ENCODE measurements at regions not wholly inside any gene's neighbourhood (a gene's known extent, or its start where the extent isn't known, plus 50 kb on each side); places are given as distances from the start of the nearest gene placed in this dataset.

DNA sequence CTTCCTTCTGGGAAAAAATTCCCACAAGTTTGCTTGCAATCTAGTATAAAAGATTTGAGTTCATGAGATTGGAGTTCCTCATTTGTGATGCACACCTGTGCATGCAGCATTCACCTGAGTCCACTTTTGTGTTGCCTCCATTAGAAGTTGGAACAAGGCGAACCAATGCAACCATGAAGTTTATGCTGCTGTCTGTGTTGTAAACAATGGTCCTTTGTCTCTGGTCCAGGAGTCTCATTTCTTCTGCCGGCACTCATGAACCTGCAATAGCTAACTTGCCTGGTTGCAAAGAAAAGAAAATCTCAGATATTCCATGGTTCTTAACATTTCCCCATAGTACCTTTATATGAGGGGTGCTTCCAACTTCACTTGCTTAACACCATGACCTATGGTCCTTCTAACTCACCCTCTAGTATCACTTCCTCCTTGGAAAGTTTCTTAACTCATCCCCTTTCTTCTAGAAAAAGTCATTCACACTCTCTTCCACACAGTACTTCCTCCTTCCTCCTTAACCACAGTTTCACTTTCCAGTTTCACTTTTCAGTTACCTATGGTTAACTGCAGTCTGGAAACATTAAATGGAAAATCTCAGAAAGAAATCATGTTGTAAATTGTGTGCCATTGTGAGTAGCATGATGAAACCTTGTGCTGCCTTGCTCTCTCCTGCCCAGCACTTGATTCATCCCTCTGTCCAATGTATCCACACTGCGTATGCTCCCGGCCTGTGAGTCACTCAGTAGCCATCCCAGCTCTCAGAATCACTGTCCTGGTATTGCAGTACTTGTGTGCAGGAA, 128.8 kb upstream of the TRIB2 start:
- no peak for DNase-seq (ENCODE audit: low read depth in 2 of 2)

DNA sequence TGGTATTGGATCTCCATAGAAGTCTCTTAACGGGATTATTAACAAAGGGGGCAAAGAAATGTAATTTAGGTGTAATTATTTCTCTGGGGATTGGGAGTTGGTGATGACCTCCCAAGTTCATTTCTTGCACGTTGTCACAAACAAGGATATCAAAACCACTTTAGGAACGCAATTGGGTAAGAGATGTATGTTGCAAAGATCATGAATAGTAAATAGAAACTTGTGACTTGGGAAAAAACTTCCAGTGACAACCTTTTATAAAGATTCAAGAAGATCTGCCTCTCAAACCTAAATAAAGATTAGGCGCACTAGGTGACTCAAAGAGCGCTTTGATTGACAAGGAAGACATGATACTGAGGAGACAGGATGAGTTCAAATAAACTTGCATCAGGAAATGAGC, 127.8 kb upstream of the TRIB2 start:
- DNase-seq (ENCODE audit: low read depth in 2 of 2), result no peak

GRCh38 chr2:12589802-12590320, 126.9 kb upstream of the TRIB2 start:
- no peak for DNase-seq (ENCODE audit: low read depth in 2 of 2)

- DNase-seq (ENCODE audit: low read depth in 2 of 2), result no peak
These were observed 124.4 kb upstream of the TRIB2 start for GRCh38 chr2:12592296-12592695.

DNA sequence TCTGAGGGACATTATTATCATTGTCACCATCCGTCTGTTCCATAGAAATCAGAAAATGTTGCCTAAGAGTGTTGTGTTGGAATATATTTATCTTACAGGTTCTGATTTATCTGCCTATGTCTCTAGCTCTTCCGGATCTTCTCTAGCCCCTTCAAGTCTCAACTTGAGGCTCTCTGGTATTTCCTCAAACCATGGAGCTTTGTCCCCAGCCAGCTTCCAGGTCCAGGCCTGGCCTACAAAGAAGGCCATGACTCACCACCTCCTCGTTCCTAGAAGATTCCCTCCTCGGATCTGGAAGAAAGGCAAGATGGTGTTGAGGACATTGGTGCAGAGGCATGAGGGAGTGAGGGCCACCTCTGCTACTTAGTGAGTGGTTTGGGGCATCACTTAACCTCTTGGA, 122.1 kb upstream of the TRIB2 start:
- no peak for DNase-seq (ENCODE audit: low read depth in 2 of 2)

- no peak for DNase-seq (ENCODE audit: low read depth in 2 of 2)
These were observed 120.0 kb upstream of the TRIB2 start for GRCh38 chr2:12596771-12597170.

DNA sequence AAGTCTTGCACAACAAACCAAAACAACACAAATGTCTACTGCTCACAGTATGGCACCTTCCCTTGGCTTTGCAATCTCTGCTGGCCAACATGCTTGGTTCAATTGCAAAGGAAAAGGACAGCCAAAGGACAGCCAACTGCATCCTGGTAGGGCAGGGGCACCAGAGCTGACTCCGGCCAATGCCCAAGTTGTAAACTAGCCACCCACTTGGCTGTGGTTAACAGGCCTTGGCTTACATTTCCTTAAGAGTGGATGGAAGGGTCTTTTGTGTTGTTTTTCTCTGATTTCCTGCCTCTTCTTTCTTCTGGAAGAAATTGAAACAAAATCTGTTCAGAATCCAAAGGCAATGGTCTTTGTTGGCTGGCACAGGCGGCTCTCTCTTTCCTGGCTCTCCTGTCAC, 119.1 kb upstream of the TRIB2 start:
- DNase-seq (ENCODE audit: low read depth in 2 of 2), result no peak

DNA sequence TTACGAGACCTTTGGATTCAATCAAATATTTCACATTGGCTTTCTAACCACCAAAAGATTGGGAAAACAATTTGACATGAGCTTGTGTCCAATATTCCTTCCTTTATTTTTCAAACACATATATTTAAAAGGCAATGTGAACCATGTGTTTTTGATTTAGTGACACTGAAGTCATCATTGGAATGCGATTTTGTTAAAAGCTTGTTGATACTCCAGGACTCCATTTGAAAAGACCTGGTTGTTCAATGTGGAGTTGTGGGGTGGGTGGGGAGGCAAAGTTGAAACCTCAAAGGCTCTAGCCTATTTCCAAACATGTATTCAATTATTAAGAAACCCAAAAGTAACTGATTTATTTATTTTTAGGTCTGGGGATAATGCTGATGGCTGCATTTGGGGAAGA, 114.1 kb upstream of the TRIB2 start:
- no peak for DNase-seq (ENCODE audit: low read depth in 2 of 2)

GRCh38 chr2:12603781-12604295, 112.9 kb upstream of the TRIB2 start:
- no peak for DNase-seq (ENCODE audit: low read depth in 2 of 2)

DNA sequence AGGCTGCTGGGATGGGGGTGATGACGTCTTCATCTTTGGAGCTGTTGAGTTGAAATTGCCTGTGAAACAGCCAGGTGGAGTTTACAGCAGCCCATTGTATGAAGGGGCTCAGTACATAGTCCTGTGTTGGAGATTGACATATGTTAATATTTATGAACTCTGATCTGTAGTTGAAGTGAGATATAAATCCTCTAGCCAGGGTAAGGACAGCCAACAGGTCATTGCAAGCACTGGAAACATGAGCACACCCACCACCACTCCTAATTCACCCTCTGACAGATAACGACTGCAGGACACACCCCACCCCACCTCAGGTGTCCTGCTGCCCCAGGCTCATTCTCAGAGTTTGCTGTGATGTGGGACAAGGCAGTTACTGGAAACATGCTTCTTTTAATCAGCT, 112.4 kb upstream of the TRIB2 start:
- DNase-seq (ENCODE audit: low read depth in 2 of 2), result no peak

DNA sequence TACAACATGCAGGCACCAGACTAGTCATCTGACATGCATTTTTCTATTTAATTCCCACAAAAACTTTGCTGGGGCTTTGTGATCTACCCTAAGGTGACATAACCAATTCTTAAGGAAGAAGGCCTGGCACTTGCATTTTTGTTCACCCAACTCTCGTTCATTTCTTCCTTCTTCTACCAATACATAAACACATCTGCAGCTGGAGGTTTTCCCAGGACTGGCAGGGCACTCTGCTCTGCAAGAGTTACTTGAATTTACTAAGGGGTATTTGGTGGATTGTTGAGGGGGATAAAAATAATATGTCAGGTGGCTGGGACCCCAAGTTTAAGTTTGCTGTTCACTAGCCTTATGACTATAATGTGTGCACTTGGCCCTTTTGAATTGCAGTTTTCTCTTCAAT, 111.4 kb upstream of the TRIB2 start:
- no peak for DNase-seq (ENCODE audit: low read depth in 2 of 2)

GRCh38 chr2:12605936-12606335, 110.8 kb upstream of the TRIB2 start:
- DNase-seq (ENCODE audit: low read depth in 2 of 2), result no peak

- no peak for DNase-seq (ENCODE audit: low read depth in 2 of 2)
These were observed 110.2 kb upstream of the TRIB2 start for GRCh38 chr2:12606472-12607000.

DNA sequence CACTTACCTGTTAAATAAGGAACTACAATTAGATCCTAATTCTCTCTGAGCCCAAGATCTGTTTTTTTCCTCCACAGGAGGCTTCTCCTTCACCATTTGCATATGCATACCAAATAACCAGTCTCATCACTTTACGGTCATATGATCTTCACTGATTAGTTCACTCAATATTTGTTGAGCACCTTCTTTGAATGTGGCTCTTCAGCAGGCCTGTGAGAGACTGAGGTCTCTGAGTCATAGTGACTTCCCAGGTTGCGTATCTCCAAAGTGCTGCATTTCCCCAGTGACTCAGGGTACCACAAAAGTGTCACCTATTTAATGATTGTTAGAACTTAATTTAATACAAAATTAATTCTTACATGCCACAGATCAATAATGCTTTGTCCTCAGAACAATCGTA, 108.8 kb upstream of the TRIB2 start:
- DNase-seq (ENCODE audit: low read depth in 2 of 2), result no peak

DNA sequence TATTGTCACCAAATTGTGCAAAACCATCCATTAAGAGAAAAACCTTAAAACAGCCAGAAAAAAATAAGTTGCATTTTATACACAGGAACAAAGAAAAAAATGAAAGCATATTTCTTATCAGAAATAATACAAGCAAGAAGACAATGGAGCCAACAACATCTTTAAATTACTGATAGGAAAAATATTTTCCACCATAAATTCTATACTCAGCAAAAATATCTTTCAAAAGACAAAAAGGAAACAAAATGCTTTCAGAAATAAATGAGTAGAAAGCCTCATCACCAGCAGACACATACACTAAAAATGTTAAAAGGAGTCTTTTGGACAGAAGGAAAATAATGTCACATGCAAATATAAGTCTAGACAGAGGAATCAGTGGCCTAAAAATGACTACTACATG, 106.4 kb upstream of the TRIB2 start:
- no peak for DNase-seq (ENCODE audit: low read depth in 2 of 2)

DNA sequence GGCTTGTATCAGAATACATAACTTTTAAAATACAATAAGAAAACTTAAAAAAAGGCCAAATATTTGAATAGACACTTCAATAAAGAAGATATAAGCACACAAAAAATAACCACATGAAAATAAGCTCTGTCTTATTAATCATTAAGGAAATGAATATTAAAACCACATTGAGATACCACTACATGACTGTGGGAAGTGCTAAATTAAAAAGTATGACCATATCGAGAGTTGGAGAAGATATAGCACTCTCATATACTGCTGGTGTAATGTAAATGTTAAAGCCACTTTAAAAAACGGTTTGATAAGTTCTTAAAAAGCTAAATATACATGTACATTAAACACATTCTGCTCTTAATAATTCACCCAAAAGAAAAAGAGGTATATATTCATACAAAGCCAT, 104.6 kb upstream of the TRIB2 start:
- no peak for DNase-seq (ENCODE audit: low read depth in 2 of 2)

DNA sequence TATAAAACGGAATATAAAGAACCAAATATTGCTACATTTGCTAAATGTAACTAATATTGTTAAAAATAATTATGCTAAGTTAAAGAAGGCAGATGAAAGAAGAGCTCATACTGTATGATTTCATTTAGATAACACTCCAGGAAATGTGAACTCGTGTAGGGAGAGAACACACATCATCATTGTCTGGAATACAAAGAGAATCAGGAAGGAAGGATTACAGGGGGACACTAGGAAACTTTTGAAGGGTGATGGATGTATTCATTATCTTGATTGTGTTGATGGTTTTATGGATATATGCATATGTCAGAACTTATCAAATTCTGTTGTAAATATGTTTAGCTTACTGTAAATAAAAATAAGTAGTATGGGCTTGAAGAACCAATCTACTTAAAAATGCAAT, 104.1 kb upstream of the TRIB2 start:
- DNase-seq (ENCODE audit: low read depth in 2 of 2), result no peak

GRCh38 chr2:12613137-12613835, 103.5 kb upstream of the TRIB2 start:
- no peak for DNase-seq (ENCODE audit: low read depth in 2 of 2)

- no peak for DNase-seq (ENCODE audit: low read depth in 2 of 2)
These were observed 101.2 kb upstream of the TRIB2 start for GRCh38 chr2:12615509-12615908.

- DNase-seq (ENCODE audit: low read depth in 2 of 2), result no peak
These were observed 100.1 kb upstream of the TRIB2 start for GRCh38 chr2:12616456-12617156.

DNA sequence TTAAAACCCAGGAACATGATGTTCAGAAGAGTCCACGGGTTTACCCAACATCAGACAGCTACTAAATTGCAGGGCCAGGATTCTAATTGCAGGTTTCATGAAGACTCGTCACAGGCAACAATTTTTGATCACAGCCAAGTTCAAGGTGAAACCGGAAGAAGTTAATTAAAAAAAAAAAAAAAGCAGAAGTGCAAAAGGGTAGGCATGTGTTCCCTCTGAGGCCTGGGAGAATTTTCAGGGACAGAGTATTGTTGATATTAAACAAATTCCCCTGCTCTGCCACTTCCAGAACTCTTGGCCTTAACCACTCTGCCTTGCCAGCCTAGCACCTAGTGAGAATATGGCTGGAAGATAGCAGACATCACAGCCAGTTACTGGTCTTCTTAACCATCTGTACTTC, 99.4 kb upstream of the TRIB2 start:
- no peak for DNase-seq (ENCODE audit: low read depth in 2 of 2)

- no peak for DNase-seq (ENCODE audit: low read depth in 2 of 2)
These were observed 98.9 kb upstream of the TRIB2 start for GRCh38 chr2:12617853-12618252.
